ENCODE measurements at regions not wholly inside any gene's neighbourhood (a gene's known extent, or its start where the extent isn't known, plus 50 kb on each side); places are given as distances from the start of the nearest gene placed in this dataset.

DNA sequence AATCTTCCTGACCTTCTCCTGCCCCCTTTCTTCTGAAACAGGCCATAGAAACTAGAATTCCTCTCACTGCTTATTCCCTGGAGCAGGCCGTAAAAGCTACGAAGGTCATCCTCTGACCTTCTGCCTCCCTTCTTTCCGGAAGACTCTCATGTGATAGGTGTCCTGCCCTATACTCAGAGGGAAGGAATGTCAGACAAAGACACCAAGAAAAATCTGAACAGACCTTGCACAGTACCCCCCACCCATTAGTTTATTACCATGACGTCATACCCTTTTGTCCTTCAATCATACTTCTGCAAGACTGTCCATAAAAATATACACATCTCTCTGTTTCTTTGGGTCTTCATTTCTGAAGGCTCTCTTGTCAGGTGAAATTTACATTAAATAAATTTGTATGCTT is 1523.9 kb downstream of the RPA4 start:
- TF ChIP-seq, protein P1, sequence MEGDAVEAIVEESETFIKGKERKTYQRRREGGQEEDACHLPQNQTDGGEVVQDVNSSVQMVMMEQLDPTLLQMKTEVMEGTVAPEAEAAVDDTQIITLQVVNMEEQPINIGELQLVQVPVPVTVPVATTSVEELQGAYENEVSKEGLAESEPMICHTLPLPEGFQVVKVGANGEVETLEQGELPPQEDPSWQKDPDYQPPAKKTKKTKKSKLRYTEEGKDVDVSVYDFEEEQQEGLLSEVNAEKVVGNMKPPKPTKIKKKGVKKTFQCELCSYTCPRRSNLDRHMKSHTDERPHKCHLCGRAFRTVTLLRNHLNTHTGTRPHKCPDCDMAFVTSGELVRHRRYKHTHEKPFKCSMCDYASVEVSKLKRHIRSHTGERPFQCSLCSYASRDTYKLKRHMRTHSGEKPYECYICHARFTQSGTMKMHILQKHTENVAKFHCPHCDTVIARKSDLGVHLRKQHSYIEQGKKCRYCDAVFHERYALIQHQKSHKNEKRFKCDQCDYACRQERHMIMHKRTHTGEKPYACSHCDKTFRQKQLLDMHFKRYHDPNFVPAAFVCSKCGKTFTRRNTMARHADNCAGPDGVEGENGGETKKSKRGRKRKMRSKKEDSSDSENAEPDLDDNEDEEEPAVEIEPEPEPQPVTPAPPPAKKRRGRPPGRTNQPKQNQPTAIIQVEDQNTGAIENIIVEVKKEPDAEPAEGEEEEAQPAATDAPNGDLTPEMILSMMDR (conservative IDR thresholded peaks at IDR 0.05), result no peak
- TF ChIP-seq ZFX (IDR thresholded peaks at IDR 0.05), result no peak
